Duodenal mucosa (tissue), 2 donors: ENCODE measurements at regions not wholly inside any gene's neighbourhood (a gene's known extent, or its start where the extent isn't known, plus 50 kb on each side); places are given as distances from the start of the nearest gene placed in this dataset.

ENCODE experiments used
- H3K27ac ChIP-seq: one replicate; pipeline ENCODE4 v1.7.0; 2013; ENCODE audit warnings: low read depth, low read length
- H3K27me3 ChIP-seq, 2 donors: one replicate each; pipeline ENCODE4 v1.7.0; 2013; ENCODE audit warnings: low read length in 2 of 2, control low read depth in 1 of 2; ENCODE audit not compliant: insufficient read depth in 2 of 2, control insufficient read depth in 1 of 2
- H3K36me3 ChIP-seq, 2 donors: one replicate each; pipeline ENCODE4 v1.7.0; 2013; ENCODE audit warnings: low read length in 2 of 2, control low read depth in 1 of 2; ENCODE audit not compliant: insufficient read depth in 2 of 2, control insufficient read depth in 1 of 2
- H3K4me1 ChIP-seq, 2 donors: one replicate each; pipeline ENCODE4 v1.7.0; 2013; ENCODE audit warnings: low read length in 2 of 2, control low read depth in 1 of 2; ENCODE audit not compliant: insufficient read depth in 2 of 2, control insufficient read depth in 1 of 2
- H3K4me3 ChIP-seq, 2 donors: one replicate each; pipeline ENCODE4 v1.7.0; 2013; ENCODE audit warnings: low read length in 2 of 2, low read depth in 1 of 2
- H3K9ac ChIP-seq, 2 donors: one replicate each; pipeline ENCODE4 v1.7.0; 2013; ENCODE audit warnings: low read length in 2 of 2, low read depth in 1 of 2
- H3K9me3 ChIP-seq, 2 donors: one replicate each; pipeline ENCODE4 v1.7.0; 2013; ENCODE audit warnings: low read length in 2 of 2, control low read depth in 1 of 2; ENCODE audit not compliant: control insufficient read depth in 1 of 2

GRCh38 chr6:142008016-142008735, 124.5 kb upstream of the GJE1 start:
- H3K9me3 ChIP-seq = no peaks in the 10 kb centered on the region
- H3K27me3 ChIP-seq = no peaks in the 10 kb centered on the region
- H3K36me3 ChIP-seq = no peaks in the 10 kb centered on the region
- no peaks in the 10 kb centered on the region for H3K4me1 ChIP-seq
- H3K27ac ChIP-seq = no peak overlapping the region
- H3K9ac ChIP-seq = no peak overlapping the region
- H3K4me3 ChIP-seq = no peak overlapping the region

- Histone ChIP-seq H3K27ac (no peak overlapping the region), H3K9me3 (no peaks in the 10 kb centered on the region), H3K27me3 (no peaks in the 10 kb centered on the region), H3K4me3 (no peak overlapping the region), H3K4me1 (no peaks in the 10 kb centered on the region), H3K36me3 (no peaks in the 10 kb centered on the region), H3K9ac (no peak overlapping the region)
Measured at GRCh38 chr6:142005021-142005420, 127.7 kb upstream of the GJE1 start.

- no peaks in the 10 kb centered on the region for H3K36me3 ChIP-seq
- H3K9ac ChIP-seq = no peak overlapping the region
- no peak overlapping the region for H3K27ac ChIP-seq
- H3K9me3 ChIP-seq = no peaks in the 10 kb centered on the region
- H3K4me3 ChIP-seq = no peak overlapping the region
- H3K4me1 ChIP-seq = no peaks in the 10 kb centered on the region
- H3K27me3 ChIP-seq = no peaks in the 10 kb centered on the region
Measured at GRCh38 chr6:142002825-142003405, 129.8 kb upstream of the GJE1 start.

- no peaks in the 10 kb centered on the region for H3K27me3 ChIP-seq
- H3K4me1 ChIP-seq = no peaks in the 10 kb centered on the region
- no peak overlapping the region for H3K4me3 ChIP-seq
- H3K27ac ChIP-seq = no peak overlapping the region
- H3K36me3 ChIP-seq = no peaks in the 10 kb centered on the region
- H3K9ac ChIP-seq = no peak overlapping the region
- H3K9me3 ChIP-seq = peaks cover 0 to 2% of the 10 kb centered on the region in 2 donors
Measured at GRCh38 chr6:141996823-141997222, 135.9 kb upstream of the GJE1 start.

GRCh38 chr6:141992109-141992508, 140.6 kb upstream of the GJE1 start:
- Histone ChIP-seq H3K4me3 (no peak overlapping the region), H3K36me3 (no peaks in the 10 kb centered on the region), H3K27me3 (no peaks in the 10 kb centered on the region), H3K9me3 (no peaks in the 10 kb centered on the region), H3K9ac (no peak overlapping the region), H3K27ac (no peak overlapping the region), H3K4me1 (no peaks in the 10 kb centered on the region)

- Histone ChIP-seq H3K4me1 (no peaks in the 10 kb centered on the region), H3K4me3 (no peak overlapping the region)
Measured at GRCh38 chr6:141990840-141991239, 141.9 kb upstream of the GJE1 start.

GRCh38 chr6:141989706-141989959, 143.1 kb upstream of the GJE1 start:
- H3K4me1 ChIP-seq = no peaks in the 10 kb centered on the region
- H3K27ac ChIP-seq = no peak overlapping the region
- H3K9ac ChIP-seq = no peak overlapping the region
- no peaks in the 10 kb centered on the region for H3K27me3 ChIP-seq
- no peak overlapping the region for H3K4me3 ChIP-seq
- H3K9me3 ChIP-seq = no peaks in the 10 kb centered on the region
- H3K36me3 ChIP-seq = no peaks in the 10 kb centered on the region

More at GRCh38 chr6:141990840-141991239, 141.9 kb upstream of the GJE1 start:
- Histone ChIP-seq H3K36me3 (no peaks in the 10 kb centered on the region), H3K9me3 (no peaks in the 10 kb centered on the region), H3K9ac (no peak overlapping the region), H3K27ac (no peak overlapping the region), H3K27me3 (no peaks in the 10 kb centered on the region)

GRCh38 chr6:141988954-141989705, 143.6 kb upstream of the GJE1 start:
- H3K4me3 ChIP-seq = no peak overlapping the region
- H3K27ac ChIP-seq = no peak overlapping the region
- no peaks in the 10 kb centered on the region for H3K9me3 ChIP-seq
- H3K4me1 ChIP-seq = no peaks in the 10 kb centered on the region
- no peaks in the 10 kb centered on the region for H3K27me3 ChIP-seq
- no peaks in the 10 kb centered on the region for H3K36me3 ChIP-seq
- H3K9ac ChIP-seq = no peak overlapping the region

GRCh38 chr6:141988327-141988726, 144.4 kb upstream of the GJE1 start:
- H3K36me3 ChIP-seq = no peaks in the 10 kb centered on the region
- H3K9ac ChIP-seq = no peak overlapping the region
- no peaks in the 10 kb centered on the region for H3K4me1 ChIP-seq
- H3K27ac ChIP-seq = no peak overlapping the region
- no peaks in the 10 kb centered on the region for H3K9me3 ChIP-seq
- H3K4me3 ChIP-seq = no peak overlapping the region
- H3K27me3 ChIP-seq = no peaks in the 10 kb centered on the region

GRCh38 chr6:141986457-141986856, 146.3 kb upstream of the GJE1 start:
- Histone ChIP-seq H3K4me1 (no peaks in the 10 kb centered on the region), H3K27me3 (no peaks in the 10 kb centered on the region), H3K36me3 (no peaks in the 10 kb centered on the region), H3K9me3 (no peaks in the 10 kb centered on the region), H3K27ac (no peak overlapping the region), H3K4me3 (no peak overlapping the region), H3K9ac (no peak overlapping the region)
